Smooth muscle cell (in vitro differentiated cells): ENCODE measurements at regions not wholly inside any gene's neighbourhood (a gene's known extent, or its start where the extent isn't known, plus 50 kb on each side); places are given as distances from the start of the nearest gene placed in this dataset.

Experiments used
- DNase-seq: peaks from one replicate; lab custom pipeline; 2025; ENCODE audit not compliant: unreplicated experiment; lab: John Stamatoyannopoulos, UW
- H2AFZ ChIP-seq: fragments of 200-600 bp; sonication (generic); 2 replicates; pipeline ENCODE4 v1.6.0; 2016; ENCODE audit warnings: antibody characterized with exemption, low read depth, mild to moderate bottlenecking
- H3F3A ChIP-seq: fragments of 200-600 bp; sonication (generic); 2 replicates; pipeline ENCODE4 v1.6.0; 2017; ENCODE audit warnings: antibody characterized with exemption, low read depth
- H3K27ac ChIP-seq: fragments of 200-600 bp; sonication (generic); 2 replicates; pipeline ENCODE4 v1.5.1; 2016; ENCODE audit warnings: low read depth, mild to moderate bottlenecking
- H3K27me3 ChIP-seq: fragments of 200-600 bp; sonication (generic); 2 replicates; pipeline ENCODE4 v1.6.1; 2016; ENCODE audit warnings: low read depth, mild to moderate bottlenecking
- H3K36me3 ChIP-seq: fragments of 200-600 bp; sonication (generic); 2 replicates; pipeline ENCODE4 v1.5.1; 2016; ENCODE audit warnings: low read depth
- H3K4me1 ChIP-seq: fragments of 200-600 bp; sonication (generic); 2 replicates; pipeline ENCODE4 v1.5.1; 2016; ENCODE audit warnings: low read depth
- H3K4me2 ChIP-seq: fragments of 200-600 bp; sonication (generic); 2 replicates; pipeline ENCODE4 v1.6.0; 2016; ENCODE audit warnings: mild to moderate bottlenecking
- H3K4me3 ChIP-seq: fragments of 200-600 bp; sonication (generic); 2 replicates; pipeline ENCODE4 v1.5.1; 2016; ENCODE audit warnings: mild to moderate bottlenecking
- H3K79me2 ChIP-seq: fragments of 200-600 bp; sonication (generic); 2 replicates; pipeline ENCODE4 v1.6.0; 2016; ENCODE audit warnings: low read depth, mild to moderate bottlenecking
- H3K9ac ChIP-seq: fragments of 200-600 bp; sonication (generic); 2 replicates; pipeline ENCODE4 v1.6.0; 2016; ENCODE audit warnings: low read depth
- H3K9me3 ChIP-seq: fragments of 200-600 bp; sonication (generic); replicated peaks from 2 replicates; pipeline ENCODE4 v1.5.1; 2016; ENCODE audit warnings: low read depth
- H4K20me1 ChIP-seq: fragments of 200-600 bp; sonication (generic); 2 replicates; pipeline ENCODE4 v1.6.0; 2016; ENCODE audit warnings: low read depth
- WGBS: methylation state at CpG from one replicate; pipeline ENCODE4 v1.1.7; 2016; ENCODE audit warnings: low lambda C conversion rate; 5-methylcytosine and 5-hydroxymethylcytosine counted together
- TF ChIP-seq, protein P1 (sequence below): fragments of 200-600 bp; sonication (generic); IDR thresholded peaks from 2 replicates; pipeline ENCODE4 v1.5.1; 2017; ENCODE audit warnings: borderline replicate concordance, mild to moderate bottlenecking, antibody characterized with exemption; ENCODE audit not compliant: insufficient read depth, poor library complexity, severe bottlenecking

DNA sequence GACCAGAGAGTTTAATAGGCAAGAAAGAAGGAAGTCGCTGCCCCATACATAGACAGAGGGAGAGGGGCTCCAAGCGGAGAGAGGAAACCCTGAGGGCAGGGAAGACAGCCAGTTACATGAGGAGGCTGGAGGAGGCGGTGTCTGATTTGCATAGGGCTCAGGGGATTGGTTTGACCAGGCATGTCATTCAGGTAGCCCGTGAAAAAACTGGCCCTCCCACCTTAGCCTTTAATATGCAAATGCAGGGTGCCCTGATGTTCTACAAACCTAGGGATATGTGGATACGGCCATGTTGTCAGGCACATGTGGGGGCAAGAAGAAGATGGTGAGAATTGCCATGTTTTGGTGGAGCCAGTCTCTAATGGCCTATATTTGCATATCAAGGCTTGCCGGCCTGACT lies 1461.6 kb downstream of the PCDH9 start:
- Histone ChIP-seq H3K36me3 (no peaks in the 10 kb centered on the region), H3K27me3 (no peaks in the 10 kb centered on the region), H3K9ac (no peak overlapping the region), H3K79me2 (no peaks in the 10 kb centered on the region), H4K20me1 (no peaks in the 10 kb centered on the region), H3K4me1 (no peaks in the 10 kb centered on the region), H3K27ac (no peak overlapping the region), H3K4me3 (no peak overlapping the region), H3K4me2 (no peak overlapping the region), H3K9me3 (peaks cover 6% of the 10 kb centered on the region), H2AFZ (no peak overlapping the region), H3F3A (no peaks in the 10 kb centered on the region)
- WGBS = 68% methylated on average over 6 of the region's 6 CpGs
- no peak for DNase-seq
- TF ChIP-seq, protein P1, sequence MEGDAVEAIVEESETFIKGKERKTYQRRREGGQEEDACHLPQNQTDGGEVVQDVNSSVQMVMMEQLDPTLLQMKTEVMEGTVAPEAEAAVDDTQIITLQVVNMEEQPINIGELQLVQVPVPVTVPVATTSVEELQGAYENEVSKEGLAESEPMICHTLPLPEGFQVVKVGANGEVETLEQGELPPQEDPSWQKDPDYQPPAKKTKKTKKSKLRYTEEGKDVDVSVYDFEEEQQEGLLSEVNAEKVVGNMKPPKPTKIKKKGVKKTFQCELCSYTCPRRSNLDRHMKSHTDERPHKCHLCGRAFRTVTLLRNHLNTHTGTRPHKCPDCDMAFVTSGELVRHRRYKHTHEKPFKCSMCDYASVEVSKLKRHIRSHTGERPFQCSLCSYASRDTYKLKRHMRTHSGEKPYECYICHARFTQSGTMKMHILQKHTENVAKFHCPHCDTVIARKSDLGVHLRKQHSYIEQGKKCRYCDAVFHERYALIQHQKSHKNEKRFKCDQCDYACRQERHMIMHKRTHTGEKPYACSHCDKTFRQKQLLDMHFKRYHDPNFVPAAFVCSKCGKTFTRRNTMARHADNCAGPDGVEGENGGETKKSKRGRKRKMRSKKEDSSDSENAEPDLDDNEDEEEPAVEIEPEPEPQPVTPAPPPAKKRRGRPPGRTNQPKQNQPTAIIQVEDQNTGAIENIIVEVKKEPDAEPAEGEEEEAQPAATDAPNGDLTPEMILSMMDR = no peak

DNA sequence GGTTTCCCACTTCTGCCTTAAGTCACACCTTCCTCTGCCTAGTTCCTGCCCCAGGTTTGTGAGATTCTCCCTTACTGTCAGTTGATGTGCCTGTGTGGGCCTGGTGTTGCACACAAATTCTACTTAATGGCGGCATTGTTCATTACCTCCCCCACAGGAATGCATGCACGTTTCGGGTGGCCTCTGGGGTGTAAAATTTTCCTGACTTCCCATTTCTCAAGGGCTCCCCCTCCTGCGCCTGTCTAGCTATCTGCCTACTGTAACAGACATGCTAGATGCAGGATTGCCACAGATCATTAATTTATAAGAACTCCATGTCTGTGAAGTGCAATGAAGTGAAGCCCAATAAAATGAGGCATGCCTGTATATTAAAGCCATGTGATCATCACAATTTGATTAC lies 1466.3 kb downstream of the PCDH9 start:
- Histone ChIP-seq H3K27ac (no peak overlapping the region), H3K27me3 (no peaks in the 10 kb centered on the region), H3K4me2 (no peak overlapping the region), H3K79me2 (no peaks in the 10 kb centered on the region), H3K36me3 (peaks cover 2% of the 10 kb centered on the region), H2AFZ (no peak overlapping the region), H4K20me1 (no peaks in the 10 kb centered on the region), H3K4me1 (no peaks in the 10 kb centered on the region), H3F3A (no peaks in the 10 kb centered on the region), H3K9ac (no peak overlapping the region), H3K9me3 (no peaks in the 10 kb centered on the region), H3K4me3 (no peak overlapping the region)
- 70% methylated on average over 4 of the region's 4 CpGs for WGBS
- TF ChIP-seq, protein P1 = no peak
- no peak for DNase-seq

DNA sequence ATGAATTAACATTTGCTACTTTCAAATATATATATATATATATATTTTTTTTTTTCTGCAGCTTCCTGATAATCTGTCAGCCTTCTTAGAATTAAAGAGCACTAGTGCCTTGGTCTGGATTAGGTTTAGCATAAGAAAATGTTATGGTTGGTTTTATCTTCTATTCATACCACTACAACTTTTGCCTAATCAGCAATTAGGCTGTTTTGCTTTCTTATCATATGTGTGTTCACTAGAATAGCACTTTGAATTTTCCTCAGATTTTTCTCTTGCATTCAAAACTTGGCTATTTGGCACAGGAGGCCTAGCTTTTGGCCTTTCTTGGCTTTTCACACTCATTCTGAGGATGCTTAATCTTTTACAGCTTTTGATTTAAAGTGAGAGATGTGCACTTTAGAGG lies 1468.1 kb downstream of the PCDH9 start:
- H3K27me3 ChIP-seq = no peaks in the 10 kb centered on the region
- peaks cover 2% of the 10 kb centered on the region for H3K36me3 ChIP-seq
- no peaks in the 10 kb centered on the region for H4K20me1 ChIP-seq
- no peaks in the 10 kb centered on the region for H3F3A ChIP-seq
- no peak overlapping the region for H3K4me3 ChIP-seq
- TF ChIP-seq, protein P1 = no peak
- no peaks in the 10 kb centered on the region for H3K79me2 ChIP-seq
- no peak overlapping the region for H3K4me2 ChIP-seq
- H3K4me1 ChIP-seq = no peaks in the 10 kb centered on the region
- H3K9me3 ChIP-seq = no peaks in the 10 kb centered on the region
- no peak overlapping the region for H3K9ac ChIP-seq
- no peak for DNase-seq
- no peak overlapping the region for H2AFZ ChIP-seq
- no peak overlapping the region for H3K27ac ChIP-seq

DNA sequence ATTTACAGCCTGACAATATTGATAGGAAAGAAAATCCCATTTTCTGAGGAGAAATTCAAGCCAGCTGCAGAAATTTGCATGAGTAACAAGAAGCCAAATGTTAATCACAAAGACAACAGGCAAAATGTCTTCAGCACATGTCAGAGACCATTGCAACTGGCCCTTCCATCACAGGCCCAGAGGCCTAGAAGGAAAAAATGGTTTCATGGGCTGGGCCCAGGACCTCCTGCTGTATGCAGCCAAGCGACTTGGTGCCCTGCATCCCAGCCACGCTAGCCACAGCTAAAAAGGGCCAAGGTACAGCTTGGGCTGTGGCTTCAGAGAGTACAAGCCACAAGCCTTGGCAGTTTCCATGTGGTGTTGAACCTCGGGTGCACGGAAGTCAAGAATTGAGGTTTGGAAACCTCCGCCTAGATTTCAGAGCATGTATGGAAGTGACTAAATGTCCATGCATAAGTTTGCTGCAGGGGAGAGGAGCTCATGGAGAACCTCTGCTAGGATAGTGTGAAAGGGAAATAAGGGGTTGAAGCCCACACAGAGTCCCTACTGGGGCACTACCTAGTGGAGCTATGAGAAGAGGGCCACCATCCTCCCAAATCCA lies 1474.0 kb downstream of the PCDH9 start:
- Histone ChIP-seq H3K79me2 (no peaks in the 10 kb centered on the region), H2AFZ (no peak overlapping the region), H3K27ac (no peak overlapping the region), H3K9me3 (no peaks in the 10 kb centered on the region), H3K36me3 (peaks cover 2% of the 10 kb centered on the region), H3K9ac (no peak overlapping the region), H3K4me1 (no peaks in the 10 kb centered on the region), H3K4me2 (no peak overlapping the region), H3K4me3 (no peak overlapping the region), H3K27me3 (no peaks in the 10 kb centered on the region), H4K20me1 (no peaks in the 10 kb centered on the region), H3F3A (no peaks in the 10 kb centered on the region)
- 87% methylated on average over 5 of the region's 5 CpGs for WGBS
- TF ChIP-seq, protein P1 = no peak
- no peak for DNase-seq
